Nephron (organoid): ENCODE measurements at regions not wholly inside any gene's neighbourhood (a gene's known extent, or its start where the extent isn't known, plus 50 kb on each side); places are given as distances from the start of the nearest gene placed in this dataset.

ENCODE experiments used
- H3K27ac Mint-ChIP-seq, 3 experiments: 2 replicates each; pipeline ENCODE4 v1.8.0; 2020; ENCODE audit warnings: mixed read lengths in 3 of 3, mild to moderate bottlenecking in 2 of 3, moderate library complexity in 1 of 3
- H3K27me3 Mint-ChIP-seq: 2 replicates; pipeline ENCODE4 v1.8.0; 2021; ENCODE audit warnings: low read depth, mild to moderate bottlenecking, moderate library complexity, mixed read lengths
- H3K36me3 Mint-ChIP-seq: 2 replicates; pipeline ENCODE4 v1.8.0; 2020; ENCODE audit warnings: low read depth, mixed read lengths
- H3K4me1 Mint-ChIP-seq: 2 replicates; pipeline ENCODE4 v1.8.0; 2020; ENCODE audit warnings: mixed read lengths
- H3K4me3 Mint-ChIP-seq, 3 experiments: 2 replicates each; pipeline ENCODE4 v1.8.0; 2020; ENCODE audit warnings: mild to moderate bottlenecking in 3 of 3, mixed read lengths in 3 of 3, moderate library complexity in 2 of 3
- H3K9me3 Mint-ChIP-seq: 2 replicates; pipeline ENCODE4 v1.8.0; 2020; ENCODE audit warnings: mixed read lengths
- TF ChIP-seq, protein P1 (sequence below), 3 experiments: fragments of 200-600 bp; sonication (generic); IDR thresholded peaks; one replicate each; pipeline ENCODE4 v1.5.0; 2021; ENCODE audit warnings: antibody characterized with exemption in 3 of 3; ENCODE audit not compliant: unreplicated experiment in 3 of 3

GRCh38 chr12:30846776-30847175, 79.8 kb upstream of the TSPAN11 start:
- Mint-ChIP-seq H3K36me3 (no peaks in the 10 kb centered on the region), H3K27ac (no peak overlapping the region), H3K9me3 (no peaks in the 10 kb centered on the region), H3K27me3 (peaks cover 13% of the 10 kb centered on the region), H3K4me3 (no peak overlapping the region), H3K4me1 (peaks cover 5% of the 10 kb centered on the region)
- TF ChIP-seq, protein P1, sequence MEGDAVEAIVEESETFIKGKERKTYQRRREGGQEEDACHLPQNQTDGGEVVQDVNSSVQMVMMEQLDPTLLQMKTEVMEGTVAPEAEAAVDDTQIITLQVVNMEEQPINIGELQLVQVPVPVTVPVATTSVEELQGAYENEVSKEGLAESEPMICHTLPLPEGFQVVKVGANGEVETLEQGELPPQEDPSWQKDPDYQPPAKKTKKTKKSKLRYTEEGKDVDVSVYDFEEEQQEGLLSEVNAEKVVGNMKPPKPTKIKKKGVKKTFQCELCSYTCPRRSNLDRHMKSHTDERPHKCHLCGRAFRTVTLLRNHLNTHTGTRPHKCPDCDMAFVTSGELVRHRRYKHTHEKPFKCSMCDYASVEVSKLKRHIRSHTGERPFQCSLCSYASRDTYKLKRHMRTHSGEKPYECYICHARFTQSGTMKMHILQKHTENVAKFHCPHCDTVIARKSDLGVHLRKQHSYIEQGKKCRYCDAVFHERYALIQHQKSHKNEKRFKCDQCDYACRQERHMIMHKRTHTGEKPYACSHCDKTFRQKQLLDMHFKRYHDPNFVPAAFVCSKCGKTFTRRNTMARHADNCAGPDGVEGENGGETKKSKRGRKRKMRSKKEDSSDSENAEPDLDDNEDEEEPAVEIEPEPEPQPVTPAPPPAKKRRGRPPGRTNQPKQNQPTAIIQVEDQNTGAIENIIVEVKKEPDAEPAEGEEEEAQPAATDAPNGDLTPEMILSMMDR (IDR thresholded peaks at IDR 0.05; ENCODE audit: unreplicated experiment in 3 of 3): no peak

DNA sequence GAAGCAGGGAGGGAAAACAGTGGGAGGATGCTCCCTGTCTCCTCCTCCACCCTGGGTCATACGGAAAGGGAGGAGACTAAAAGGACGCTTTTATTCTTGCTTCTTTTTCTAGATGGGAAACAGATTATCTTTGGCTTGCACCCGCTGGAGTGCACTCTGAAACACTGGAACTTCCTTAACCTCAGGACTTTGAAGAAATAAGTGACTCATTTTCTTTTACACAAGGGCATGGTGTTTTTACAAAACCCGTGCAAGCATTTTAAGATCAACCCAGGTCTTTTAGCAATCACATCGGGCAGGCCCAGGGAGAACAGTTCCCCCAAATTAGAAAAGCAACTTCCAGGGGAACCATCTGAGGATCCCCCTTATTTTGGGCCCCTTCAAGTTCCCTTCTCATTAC, 80.9 kb upstream of the TSPAN11 start:
- TF ChIP-seq, protein P1 (IDR thresholded peaks at IDR 0.05; ENCODE audit: unreplicated experiment in 3 of 3): no peak
- H3K4me1 Mint-ChIP-seq: no peaks in the 10 kb centered on the region

DNA sequence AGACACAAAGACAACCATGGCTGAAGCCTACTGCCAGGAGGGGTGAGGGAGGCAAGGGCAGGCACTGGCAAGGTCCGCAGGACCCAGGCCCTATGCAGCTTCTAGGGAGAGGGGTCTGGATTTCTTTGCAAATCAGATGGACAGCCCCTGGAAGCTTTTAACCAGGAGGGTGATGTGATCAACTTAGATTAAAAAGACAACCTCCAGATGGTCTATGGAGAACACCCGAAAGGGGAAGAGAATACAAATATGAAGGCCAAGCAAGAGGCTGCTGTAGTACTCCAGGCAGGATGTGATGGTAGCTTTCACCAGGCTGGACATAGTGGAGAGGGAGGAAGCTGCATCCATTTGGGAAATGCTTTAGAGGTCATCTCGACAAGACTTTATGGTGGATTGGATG, 83.3 kb upstream of the TSPAN11 start:
- TF ChIP-seq, protein P1 (IDR thresholded peaks at IDR 0.05; ENCODE audit: unreplicated experiment in 3 of 3): no peak
- H3K27me3 Mint-ChIP-seq: peaks cover 22% of the 10 kb centered on the region
- H3K27ac Mint-ChIP-seq: no peak overlapping the region
- H3K4me3 Mint-ChIP-seq: no peak overlapping the region
- no peaks in the 10 kb centered on the region for H3K36me3 Mint-ChIP-seq
- H3K9me3 Mint-ChIP-seq: no peaks in the 10 kb centered on the region
- no peaks in the 10 kb centered on the region for H3K4me1 Mint-ChIP-seq

More for the DNA sequence above, 80.9 kb upstream of the TSPAN11 start:
- no peak overlapping the region for H3K4me3 Mint-ChIP-seq
- H3K27me3 Mint-ChIP-seq: peaks cover 15% of the 10 kb centered on the region
- H3K36me3 Mint-ChIP-seq: no peaks in the 10 kb centered on the region
- H3K27ac Mint-ChIP-seq: no peak overlapping the region
- no peaks in the 10 kb centered on the region for H3K9me3 Mint-ChIP-seq

DNA sequence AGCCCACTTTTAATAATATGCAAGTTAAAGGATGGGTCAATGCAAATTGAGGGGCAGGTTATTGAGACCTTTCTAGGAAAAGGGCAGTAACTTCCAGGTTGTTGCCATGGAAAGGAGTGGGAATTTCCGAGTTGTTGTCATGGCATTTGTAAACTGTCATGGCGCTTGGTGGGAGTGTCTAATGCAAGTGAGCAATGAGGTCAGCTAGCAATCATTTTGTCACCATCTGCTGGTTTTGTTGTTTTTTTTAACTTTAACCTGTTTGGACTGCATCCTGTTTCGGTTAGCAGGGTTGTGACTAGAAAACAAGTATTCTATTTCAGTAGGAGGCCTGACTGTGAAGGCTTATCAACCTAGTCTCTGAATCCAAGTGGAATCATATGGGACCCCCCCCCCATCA, 85.8 kb upstream of the TSPAN11 start:
- Mint-ChIP-seq H3K9me3 (no peaks in the 10 kb centered on the region), H3K36me3 (no peaks in the 10 kb centered on the region), H3K27me3 (peaks cover 31% of the 10 kb centered on the region), H3K4me1 (no peaks in the 10 kb centered on the region), H3K4me3 (no peak overlapping the region), H3K27ac (no peak overlapping the region)
- TF ChIP-seq, protein P1 (IDR thresholded peaks at IDR 0.05; ENCODE audit: unreplicated experiment in 3 of 3): no peak

- H3K27ac Mint-ChIP-seq: no peak overlapping the region
- no peak overlapping the region for H3K4me3 Mint-ChIP-seq
- H3K9me3 Mint-ChIP-seq: no peaks in the 10 kb centered on the region
- H3K36me3 Mint-ChIP-seq: no peaks in the 10 kb centered on the region
- TF ChIP-seq, protein P1 (IDR thresholded peaks at IDR 0.05; ENCODE audit: unreplicated experiment in 3 of 3): no peak
- peaks cover 30% of the 10 kb centered on the region for H3K27me3 Mint-ChIP-seq
- H3K4me1 Mint-ChIP-seq: no peaks in the 10 kb centered on the region
Observed at GRCh38 chr12:30839643-30840220, 85.0 kb upstream of the CAPRIN2 start.

- TF ChIP-seq, protein P1 (IDR thresholded peaks at IDR 0.05; ENCODE audit: unreplicated experiment in 3 of 3): no peak
- H3K27me3 Mint-ChIP-seq: peaks cover 30% of the 10 kb centered on the region
- H3K4me1 Mint-ChIP-seq: no peaks in the 10 kb centered on the region
- no peaks in the 10 kb centered on the region for H3K36me3 Mint-ChIP-seq
- H3K4me3 Mint-ChIP-seq: no peak overlapping the region
- H3K9me3 Mint-ChIP-seq: no peaks in the 10 kb centered on the region
- H3K27ac Mint-ChIP-seq: no peak overlapping the region
Observed at GRCh38 chr12:30837595-30837994, 82.8 kb upstream of the CAPRIN2 start.
